ENCODE measurements at regions not wholly inside any gene's neighbourhood (a gene's known extent, or its start where the extent isn't known, plus 50 kb on each side); places are given as distances from the start of the nearest gene placed in this dataset.

- no peak for DNase-seq (ENCODE audit: low spot score)
These were observed 144.9 kb upstream of the ADARB2 start for GRCh38 chr10:1882180-1882579.

GRCh38 chr10:1881636-1882035 lies 144.3 kb upstream of the ADARB2 start:
- no peak for DNase-seq (ENCODE audit: low spot score)

- DNase-seq (ENCODE audit: low spot score) = no peak
These were observed 137.2 kb upstream of the ADARB2 start for GRCh38 chr10:1874533-1874932.

- no peak for DNase-seq (ENCODE audit: low spot score)
These were observed 136.5 kb upstream of the ADARB2 start for GRCh38 chr10:1873661-1874315.

GRCh38 chr10:1872151-1872726 lies 134.9 kb upstream of the ADARB2 start:
- no peak for DNase-seq (ENCODE audit: low spot score)

- no peak for DNase-seq (ENCODE audit: low spot score)
These were observed 133.2 kb upstream of the ADARB2 start for GRCh38 chr10:1870491-1870890.

- no peak for DNase-seq (ENCODE audit: low spot score)
These were observed 132.5 kb upstream of the ADARB2 start for GRCh38 chr10:1869861-1870260.

GRCh38 chr10:1860351-1860750 lies 123.0 kb upstream of the ADARB2 start:
- DNase-seq (ENCODE audit: low spot score) = no peak

GRCh38 chr10:1858547-1858946 lies 121.2 kb upstream of the ADARB2 start:
- DNase-seq (ENCODE audit: low spot score) = no peak

GRCh38 chr10:1858048-1858447 lies 120.7 kb upstream of the ADARB2 start:
- DNase-seq (ENCODE audit: low spot score) = no peak

- DNase-seq (ENCODE audit: low spot score) = no peak
These were observed 118.6 kb upstream of the ADARB2 start for GRCh38 chr10:1855911-1856310.

- DNase-seq (ENCODE audit: low spot score) = no peak
These were observed 116.9 kb upstream of the ADARB2 start for GRCh38 chr10:1854271-1854670.

GRCh38 chr10:1853801-1854200 lies 116.5 kb upstream of the ADARB2 start:
- no peak for DNase-seq (ENCODE audit: low spot score)

- DNase-seq (ENCODE audit: low spot score) = no peak
These were observed 115.5 kb upstream of the ADARB2 start for GRCh38 chr10:1852841-1853240.

- DNase-seq (ENCODE audit: low spot score) = no peak
These were observed 114.4 kb upstream of the ADARB2 start for GRCh38 chr10:1851762-1852161.

GRCh38 chr10:1850971-1851527 lies 113.7 kb upstream of the ADARB2 start:
- no peak for DNase-seq (ENCODE audit: low spot score)

- DNase-seq (ENCODE audit: low spot score) = no peak
These were observed 110.0 kb upstream of the ADARB2 start for GRCh38 chr10:1847361-1847760.

GRCh38 chr10:1846032-1846431 lies 108.7 kb upstream of the ADARB2 start:
- no peak for DNase-seq (ENCODE audit: low spot score)

- DNase-seq (ENCODE audit: low spot score) = no peak
These were observed 104.4 kb upstream of the ADARB2 start for GRCh38 chr10:1841759-1842158.

- no peak for DNase-seq (ENCODE audit: low spot score)
These were observed 92.4 kb upstream of the ADARB2 start for GRCh38 chr10:1829712-1830111.

- DNase-seq (ENCODE audit: low spot score) = no peak
These were observed 87.6 kb upstream of the ADARB2 start for GRCh38 chr10:1824928-1825327.

GRCh38 chr10:1814556-1814955 lies 77.2 kb upstream of the ADARB2 start:
- DNase-seq (ENCODE audit: low spot score) = no peak

GRCh38 chr10:1809139-1809741 lies 71.9 kb upstream of the ADARB2 start:
- no peak for DNase-seq (ENCODE audit: low spot score)

Measured in A172 (cell line).